ENCODE measurements at regions not wholly inside any gene's neighbourhood (a gene's known extent, or its start where the extent isn't known, plus 50 kb on each side); places are given as distances from the start of the nearest gene placed in this dataset.

GRCh38 chr10:58079461-58079860, 188.2 kb downstream of the IPMK start:
- dilution Hi-C loops (cut with MboI; ENCODE audit: extremely low pct_ligation_motif_present, low sequenced_read_pairs) = no loop called here
- Histone ChIP-seq H3K27me3 (ENCODE audit: control insufficient read depth, extremely low read depth, insufficient read depth, low read length) (no peaks in the 10 kb centered on the region), H3K27ac (ENCODE audit: control insufficient read depth, insufficient read depth, low read length) (no peak overlapping the region), H3K4me3 (ENCODE audit: control insufficient read depth in 2 of 3, extremely low read depth in 1 of 3, insufficient read depth in 2 of 3, low read depth in 1 of 3, low read length in 3 of 3) (no peak overlapping the region), H3K79me2 (ENCODE audit: control insufficient read depth, insufficient read depth, low read length) (no peaks in the 10 kb centered on the region), H4K20me1 (ENCODE audit: control insufficient read depth, extremely low read depth, insufficient read depth, low read length) (no peaks in the 10 kb centered on the region), H2AFZ (ENCODE audit: control insufficient read depth, low read length) (no peak overlapping the region), H3K4me1 (ENCODE audit: control insufficient read depth, extremely low read depth, insufficient read depth, low read length) (no peaks in the 10 kb centered on the region), H3K9me3 (ENCODE audit: control insufficient read depth, low read depth, low read length) (no peaks in the 10 kb centered on the region), H3K9ac (ENCODE audit: control insufficient read depth, extremely low read depth, insufficient read depth, low read length) (no peak overlapping the region), H3K4me2 (ENCODE audit: control insufficient read depth, extremely low read depth, insufficient read depth, low read depth, low read length) (no peak overlapping the region), H3K9me1 (ENCODE audit: control insufficient read depth, extremely low read depth, insufficient read depth, low read length) (no peaks in the 10 kb centered on the region), H3K36me3 (ENCODE audit: control insufficient read depth in 2 of 2, extremely low read depth in 1 of 2, insufficient read depth in 2 of 2, low read length in 2 of 2) (no peaks in the 10 kb centered on the region)
- TF ChIP-seq EZH2 (IDR thresholded peaks at IDR 0.05; ENCODE audit: low read length) (no peak), CTCF (optimal IDR thresholded peaks at IDR 0.05 in 1 of 3, IDR thresholded peaks at IDR 0.05 in 1 of 3, conservative IDR thresholded peaks at IDR 0.05 in 1 of 3; ENCODE audit: extremely low read depth in 1 of 3, insufficient read depth in 2 of 3, low read length in 3 of 3) (no peak)
- DNase-seq (ENCODE audit: low read depth, low spot score) = no peak
- no peak for FAIRE-seq

- DNase-seq (ENCODE audit: low read depth, low spot score) = no peak
- Histone ChIP-seq H3K4me2 (ENCODE audit: control insufficient read depth, extremely low read depth, insufficient read depth, low read depth, low read length) (no peak overlapping the region), H3K9ac (ENCODE audit: control insufficient read depth, extremely low read depth, insufficient read depth, low read length) (no peak overlapping the region), H3K36me3 (ENCODE audit: control insufficient read depth in 2 of 2, extremely low read depth in 1 of 2, insufficient read depth in 2 of 2, low read length in 2 of 2) (no peaks in the 10 kb centered on the region), H3K9me1 (ENCODE audit: control insufficient read depth, extremely low read depth, insufficient read depth, low read length) (no peaks in the 10 kb centered on the region), H3K27ac (ENCODE audit: control insufficient read depth, insufficient read depth, low read length) (no peak overlapping the region), H3K79me2 (ENCODE audit: control insufficient read depth, insufficient read depth, low read length) (no peaks in the 10 kb centered on the region), H3K4me3 (ENCODE audit: control insufficient read depth in 2 of 3, extremely low read depth in 1 of 3, insufficient read depth in 2 of 3, low read depth in 1 of 3, low read length in 3 of 3) (no peak overlapping the region), H3K27me3 (ENCODE audit: control insufficient read depth, extremely low read depth, insufficient read depth, low read length) (no peaks in the 10 kb centered on the region), H3K9me3 (ENCODE audit: control insufficient read depth, low read depth, low read length) (no peaks in the 10 kb centered on the region), H3K4me1 (ENCODE audit: control insufficient read depth, extremely low read depth, insufficient read depth, low read length) (no peaks in the 10 kb centered on the region), H2AFZ (ENCODE audit: control insufficient read depth, low read length) (no peak overlapping the region), H4K20me1 (ENCODE audit: control insufficient read depth, extremely low read depth, insufficient read depth, low read length) (no peaks in the 10 kb centered on the region)
- dilution Hi-C loops (cut with MboI; ENCODE audit: extremely low pct_ligation_motif_present, low sequenced_read_pairs) = no loop called here
- no peak for TF ChIP-seq CTCF (optimal IDR thresholded peaks at IDR 0.05 in 1 of 3, IDR thresholded peaks at IDR 0.05 in 1 of 3, conservative IDR thresholded peaks at IDR 0.05 in 1 of 3; ENCODE audit: extremely low read depth in 1 of 3, insufficient read depth in 2 of 3, low read length in 3 of 3)
- no peak for FAIRE-seq
Measured at GRCh38 chr10:58072634-58073033, 195.1 kb downstream of the IPMK start.

All from keratinocyte (primary cell).